ENCODE measurements at regions not wholly inside any gene's neighbourhood (a gene's known extent, or its start where the extent isn't known, plus 50 kb on each side); places are given as distances from the start of the nearest gene placed in this dataset.

DNA sequence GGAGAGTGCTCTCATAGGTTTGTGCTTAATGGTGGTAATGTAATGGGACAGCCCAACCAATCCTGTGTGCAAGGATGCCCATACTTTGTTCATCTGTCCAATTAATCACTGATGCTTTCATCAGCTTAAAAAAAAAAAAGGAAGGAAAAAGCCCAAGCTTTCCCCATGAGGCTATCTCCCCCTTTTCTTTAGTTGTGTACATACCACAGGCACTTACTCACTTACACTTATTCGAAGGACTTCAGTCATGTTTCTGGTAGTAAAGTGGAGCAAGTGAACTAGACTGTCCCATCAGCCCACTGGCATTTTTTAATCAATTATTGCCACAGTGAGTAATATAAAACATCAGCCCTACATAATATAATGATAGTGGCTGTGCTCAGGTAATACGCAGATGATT is 183.5 kb upstream of the UFM1 start:
- TF ChIP-seq, protein P1, sequence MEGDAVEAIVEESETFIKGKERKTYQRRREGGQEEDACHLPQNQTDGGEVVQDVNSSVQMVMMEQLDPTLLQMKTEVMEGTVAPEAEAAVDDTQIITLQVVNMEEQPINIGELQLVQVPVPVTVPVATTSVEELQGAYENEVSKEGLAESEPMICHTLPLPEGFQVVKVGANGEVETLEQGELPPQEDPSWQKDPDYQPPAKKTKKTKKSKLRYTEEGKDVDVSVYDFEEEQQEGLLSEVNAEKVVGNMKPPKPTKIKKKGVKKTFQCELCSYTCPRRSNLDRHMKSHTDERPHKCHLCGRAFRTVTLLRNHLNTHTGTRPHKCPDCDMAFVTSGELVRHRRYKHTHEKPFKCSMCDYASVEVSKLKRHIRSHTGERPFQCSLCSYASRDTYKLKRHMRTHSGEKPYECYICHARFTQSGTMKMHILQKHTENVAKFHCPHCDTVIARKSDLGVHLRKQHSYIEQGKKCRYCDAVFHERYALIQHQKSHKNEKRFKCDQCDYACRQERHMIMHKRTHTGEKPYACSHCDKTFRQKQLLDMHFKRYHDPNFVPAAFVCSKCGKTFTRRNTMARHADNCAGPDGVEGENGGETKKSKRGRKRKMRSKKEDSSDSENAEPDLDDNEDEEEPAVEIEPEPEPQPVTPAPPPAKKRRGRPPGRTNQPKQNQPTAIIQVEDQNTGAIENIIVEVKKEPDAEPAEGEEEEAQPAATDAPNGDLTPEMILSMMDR (IDR thresholded peaks at IDR 0.05; ENCODE audit: poor library complexity, severe bottlenecking), result no peak
- TF ChIP-seq MXI1 (conservative IDR thresholded peaks at IDR 0.05; ENCODE audit: poor library complexity, severe bottlenecking) (no peak), EZH2 (IDR thresholded peaks at IDR 0.05; ENCODE audit: borderline replicate concordance, insufficient read depth, low read length, poor library complexity, severe bottlenecking) (no peak), EP300 (conservative IDR thresholded peaks at IDR 0.05; ENCODE audit: poor library complexity, severe bottlenecking) (no peak), TAF1 (IDR thresholded peaks at IDR 0.05; ENCODE audit: low read depth) (no peak), RAD21 (conservative IDR thresholded peaks at IDR 0.05) (no peak)
- TF ChIP-seq, protein P2, sequence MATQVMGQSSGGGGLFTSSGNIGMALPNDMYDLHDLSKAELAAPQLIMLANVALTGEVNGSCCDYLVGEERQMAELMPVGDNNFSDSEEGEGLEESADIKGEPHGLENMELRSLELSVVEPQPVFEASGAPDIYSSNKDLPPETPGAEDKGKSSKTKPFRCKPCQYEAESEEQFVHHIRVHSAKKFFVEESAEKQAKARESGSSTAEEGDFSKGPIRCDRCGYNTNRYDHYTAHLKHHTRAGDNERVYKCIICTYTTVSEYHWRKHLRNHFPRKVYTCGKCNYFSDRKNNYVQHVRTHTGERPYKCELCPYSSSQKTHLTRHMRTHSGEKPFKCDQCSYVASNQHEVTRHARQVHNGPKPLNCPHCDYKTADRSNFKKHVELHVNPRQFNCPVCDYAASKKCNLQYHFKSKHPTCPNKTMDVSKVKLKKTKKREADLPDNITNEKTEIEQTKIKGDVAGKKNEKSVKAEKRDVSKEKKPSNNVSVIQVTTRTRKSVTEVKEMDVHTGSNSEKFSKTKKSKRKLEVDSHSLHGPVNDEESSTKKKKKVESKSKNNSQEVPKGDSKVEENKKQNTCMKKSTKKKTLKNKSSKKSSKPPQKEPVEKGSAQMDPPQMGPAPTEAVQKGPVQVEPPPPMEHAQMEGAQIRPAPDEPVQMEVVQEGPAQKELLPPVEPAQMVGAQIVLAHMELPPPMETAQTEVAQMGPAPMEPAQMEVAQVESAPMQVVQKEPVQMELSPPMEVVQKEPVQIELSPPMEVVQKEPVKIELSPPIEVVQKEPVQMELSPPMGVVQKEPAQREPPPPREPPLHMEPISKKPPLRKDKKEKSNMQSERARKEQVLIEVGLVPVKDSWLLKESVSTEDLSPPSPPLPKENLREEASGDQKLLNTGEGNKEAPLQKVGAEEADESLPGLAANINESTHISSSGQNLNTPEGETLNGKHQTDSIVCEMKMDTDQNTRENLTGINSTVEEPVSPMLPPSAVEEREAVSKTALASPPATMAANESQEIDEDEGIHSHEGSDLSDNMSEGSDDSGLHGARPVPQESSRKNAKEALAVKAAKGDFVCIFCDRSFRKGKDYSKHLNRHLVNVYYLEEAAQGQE (IDR thresholded peaks at IDR 0.05; ENCODE audit: borderline replicate concordance), result no peak
